ENCODE measurements at regions not wholly inside any gene's neighbourhood (a gene's known extent, or its start where the extent isn't known, plus 50 kb on each side); places are given as distances from the start of the nearest gene placed in this dataset.

- TF ChIP-seq EZH2 (IDR thresholded peaks at IDR 0.05; ENCODE audit: insufficient read depth, poor library complexity, severe bottlenecking) (no peak), EZH2phosphoT487 (IDR thresholded peaks at IDR 0.05; ENCODE audit: insufficient read depth, low read depth) (no peak)
Measured at GRCh38 chr18:1595195-1595594, 690.5 kb downstream of the ADCYAP1 start.
